GM18499 (cell line): ENCODE measurements at regions not wholly inside any gene's neighbourhood (a gene's known extent, or its start where the extent isn't known, plus 50 kb on each side); places are given as distances from the start of the nearest gene placed in this dataset.
A peak's percentile ranks its signal among the peaks of the same experiment; 100 is the strongest.
"Not testable (repeated sequence)": the region's sequence is repeated elsewhere in the genome, so short reads cannot be mapped to it uniquely, and the experiment has no call there.

Experiments
- ATAC-seq: cut with Tn5 transposase; IDR thresholded peaks from one replicate; pipeline ENCODE4 v1.9.1; 2021; ENCODE audit warnings: moderate number of reproducible peaks; ENCODE audit not compliant: insufficient read depth, unreplicated experiment

DNA sequence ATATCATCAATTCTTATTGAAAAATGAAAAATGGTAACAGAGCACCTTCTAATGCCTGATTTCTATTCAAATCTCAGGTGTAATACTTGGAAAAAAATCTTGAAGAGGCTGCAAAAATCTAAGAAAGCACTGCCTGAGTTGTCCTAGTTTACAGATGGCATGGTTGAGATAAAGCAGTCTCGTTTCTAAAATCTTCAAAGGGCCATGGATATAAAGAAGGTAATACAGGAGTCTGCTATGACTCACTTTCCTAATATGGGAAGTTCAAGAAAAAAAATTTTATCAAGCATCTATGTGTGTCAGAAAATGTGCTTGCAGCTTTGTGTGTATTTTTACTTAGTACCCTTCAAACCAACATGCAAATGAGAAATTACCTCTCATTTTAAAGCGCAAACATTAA is 163.3 kb downstream of the DMAC1 start:
- no peak for ATAC-seq

DNA sequence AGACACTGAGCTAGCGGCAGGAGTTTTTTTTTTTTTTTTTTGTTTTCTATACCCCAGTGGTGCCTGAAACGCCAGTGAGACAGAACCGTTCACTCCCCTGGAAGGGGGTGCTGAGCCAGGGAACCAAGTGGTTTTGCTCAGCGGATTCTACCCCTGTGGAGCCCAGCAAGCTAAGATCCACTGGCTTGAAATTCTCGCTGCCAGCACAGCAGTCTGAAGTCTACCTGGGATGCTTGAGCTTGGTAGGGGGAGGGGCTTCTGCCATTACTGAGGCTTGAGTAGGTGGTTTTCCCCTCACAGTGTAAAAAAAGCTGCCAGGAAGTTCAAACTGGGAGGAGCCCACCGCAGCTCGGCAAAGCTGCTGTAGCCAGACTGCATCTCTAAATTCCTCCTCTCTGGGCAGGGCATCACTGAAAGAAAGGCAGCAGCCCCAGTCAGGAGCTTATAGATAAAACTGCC is 173.0 kb downstream of the DMAC1 start:
- not testable (repeated sequence) for ATAC-seq

DNA sequence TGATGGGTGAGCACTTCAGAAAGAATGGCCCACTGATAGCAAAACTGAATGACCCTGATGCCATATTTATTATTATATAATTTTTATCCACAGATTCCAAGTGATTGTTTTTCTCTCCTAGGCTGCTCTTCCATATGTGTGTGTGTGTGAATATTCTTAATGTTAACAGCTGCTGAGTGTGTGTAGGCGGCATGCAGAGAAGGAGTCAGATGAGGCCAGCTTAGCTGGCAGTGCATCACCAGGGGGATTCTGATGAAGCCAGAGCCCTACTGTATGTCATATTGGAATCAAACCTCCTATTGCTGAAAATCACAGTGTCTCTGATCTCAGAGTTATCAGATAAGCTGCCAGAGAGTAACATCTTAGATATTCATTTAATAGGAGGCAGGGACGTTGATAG is 177.1 kb downstream of the DMAC1 start:
- no peak for ATAC-seq

DNA sequence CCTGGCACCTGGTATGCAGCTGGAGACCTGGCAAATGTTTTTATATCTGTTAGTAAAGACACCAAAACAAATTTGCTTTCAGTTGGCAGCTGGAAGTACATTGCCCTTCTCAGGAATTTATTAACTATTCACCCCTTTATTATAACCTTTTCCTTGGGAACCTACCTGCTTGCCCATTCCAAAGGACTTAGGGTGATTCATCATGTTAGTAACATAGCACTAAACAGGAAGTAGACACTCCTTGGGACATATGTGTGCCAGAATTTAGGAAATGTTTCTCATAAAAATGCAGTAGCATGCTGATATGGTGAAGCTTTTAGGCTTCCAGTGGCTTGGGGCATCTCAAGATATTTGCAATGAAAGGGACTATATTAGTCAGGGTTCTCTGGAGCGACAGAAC is 184.2 kb downstream of the DMAC1 start:
- ATAC-seq: no peak

DNA sequence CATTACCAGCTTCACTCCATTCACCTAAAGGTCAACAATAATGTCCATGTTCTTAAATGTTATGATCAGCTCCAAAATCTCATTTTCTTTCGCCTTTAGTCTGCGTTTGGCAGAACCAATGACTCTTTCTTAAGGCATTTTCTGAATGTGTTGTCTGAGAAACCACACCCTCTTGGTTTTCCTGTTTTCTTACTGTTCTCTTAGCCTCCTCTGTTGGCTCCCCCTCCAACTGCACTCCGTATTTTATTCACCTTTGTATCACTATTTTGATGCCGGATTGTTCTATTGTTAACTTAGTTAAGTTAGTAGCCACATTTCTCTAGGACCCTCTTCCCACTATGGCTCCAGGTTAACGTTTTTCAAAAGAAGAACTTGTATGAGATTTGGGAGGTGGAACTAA is 185.6 kb downstream of the DMAC1 start:
- no peak for ATAC-seq

DNA sequence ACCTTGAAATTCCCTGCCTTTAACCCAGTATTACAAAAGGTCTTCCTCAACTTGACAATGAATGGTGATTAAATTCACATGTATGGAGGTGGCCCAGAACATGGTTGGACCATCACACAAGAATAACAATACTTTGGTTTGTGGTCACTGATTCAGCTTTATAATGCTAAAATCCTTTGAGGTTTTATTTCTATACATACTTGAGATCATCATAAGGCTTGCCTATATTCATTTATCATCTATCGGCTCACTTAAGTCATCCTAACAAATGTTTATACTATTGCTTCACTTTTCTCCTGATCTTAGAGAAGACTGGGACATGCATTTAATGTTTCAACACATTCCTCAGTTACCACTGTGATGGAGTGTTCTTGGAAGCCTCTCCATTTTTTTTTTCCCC is 191.3 kb downstream of the DMAC1 start:
- no peak for ATAC-seq

DNA sequence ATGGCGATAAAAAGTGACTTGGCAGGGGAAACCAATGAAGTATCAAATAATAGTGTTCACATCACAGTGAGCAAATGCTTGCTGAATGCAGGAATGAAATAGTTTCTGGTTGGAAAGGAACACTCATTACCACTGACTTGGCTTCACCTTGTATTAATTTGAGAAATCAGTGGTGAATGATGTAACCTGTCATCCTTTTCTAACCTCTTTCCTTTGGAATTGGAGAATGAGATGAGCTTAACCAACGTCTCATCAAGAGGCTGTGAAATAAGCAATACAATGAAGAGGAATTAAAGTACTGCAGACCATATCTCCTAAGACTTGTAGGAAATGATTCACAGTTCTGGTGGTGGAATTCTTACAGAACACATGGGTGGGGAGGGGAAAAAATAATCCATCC is 192.2 kb downstream of the DMAC1 start:
- no peak for ATAC-seq

DNA sequence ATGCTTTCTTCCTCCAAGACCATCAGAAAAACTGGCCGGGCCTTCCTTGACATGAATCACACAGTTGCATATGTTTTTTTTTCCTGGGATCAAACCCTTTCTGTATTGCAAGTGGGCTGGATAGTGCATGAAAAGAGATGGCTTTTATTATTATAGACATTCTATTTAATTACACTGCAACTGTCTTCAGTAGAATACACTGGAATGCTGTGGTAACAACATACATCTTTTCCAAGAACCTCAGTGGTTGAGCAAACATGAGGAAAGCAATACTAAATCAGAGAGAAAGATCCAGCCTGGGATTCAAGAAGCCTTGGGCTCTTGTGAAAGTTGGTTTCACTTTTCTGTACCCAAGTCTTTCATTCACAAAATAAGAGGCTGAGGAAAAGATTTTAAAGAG is 193.0 kb downstream of the DMAC1 start:
- ATAC-seq: no peak

DNA sequence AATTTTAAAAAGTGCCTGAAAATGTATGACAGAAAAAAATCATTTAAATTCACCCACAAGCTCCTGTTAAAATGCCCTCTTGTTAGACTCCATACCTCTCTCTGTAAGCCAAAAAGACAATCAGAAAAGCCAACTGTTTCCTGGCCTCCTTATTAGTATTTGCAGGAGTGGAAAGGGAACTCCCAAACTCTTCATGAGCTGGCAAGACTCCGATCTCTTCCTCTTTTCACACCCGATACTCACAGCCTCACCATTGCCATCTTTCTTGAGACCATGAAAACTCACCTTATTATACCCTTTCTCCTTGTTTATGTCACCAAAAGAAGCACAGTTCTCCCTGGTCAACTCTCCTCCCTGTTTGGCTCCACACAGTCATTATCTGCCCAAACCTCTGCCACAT is 197.8 kb downstream of the DMAC1 start:
- no peak for ATAC-seq

DNA sequence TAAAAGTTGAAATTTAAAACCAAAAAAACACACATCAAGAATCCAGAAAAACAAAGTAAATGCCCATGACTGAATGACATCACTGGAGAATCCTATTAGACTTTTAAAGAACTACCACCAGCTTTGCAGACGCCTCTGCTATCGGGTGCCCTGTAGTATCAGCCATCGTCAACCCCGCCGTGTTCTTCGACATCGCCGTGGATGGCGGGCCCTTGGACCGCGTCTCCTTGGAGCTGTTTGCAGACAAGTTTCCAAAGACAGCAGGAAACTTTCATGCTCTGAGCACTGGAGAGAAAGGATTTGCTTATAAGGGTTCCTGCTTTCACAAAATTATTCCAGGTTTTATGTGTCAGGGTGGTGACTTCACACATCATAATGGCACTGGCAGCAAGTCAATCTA is 201.9 kb downstream of the DMAC1 start:
- ATAC-seq: no peak

DNA sequence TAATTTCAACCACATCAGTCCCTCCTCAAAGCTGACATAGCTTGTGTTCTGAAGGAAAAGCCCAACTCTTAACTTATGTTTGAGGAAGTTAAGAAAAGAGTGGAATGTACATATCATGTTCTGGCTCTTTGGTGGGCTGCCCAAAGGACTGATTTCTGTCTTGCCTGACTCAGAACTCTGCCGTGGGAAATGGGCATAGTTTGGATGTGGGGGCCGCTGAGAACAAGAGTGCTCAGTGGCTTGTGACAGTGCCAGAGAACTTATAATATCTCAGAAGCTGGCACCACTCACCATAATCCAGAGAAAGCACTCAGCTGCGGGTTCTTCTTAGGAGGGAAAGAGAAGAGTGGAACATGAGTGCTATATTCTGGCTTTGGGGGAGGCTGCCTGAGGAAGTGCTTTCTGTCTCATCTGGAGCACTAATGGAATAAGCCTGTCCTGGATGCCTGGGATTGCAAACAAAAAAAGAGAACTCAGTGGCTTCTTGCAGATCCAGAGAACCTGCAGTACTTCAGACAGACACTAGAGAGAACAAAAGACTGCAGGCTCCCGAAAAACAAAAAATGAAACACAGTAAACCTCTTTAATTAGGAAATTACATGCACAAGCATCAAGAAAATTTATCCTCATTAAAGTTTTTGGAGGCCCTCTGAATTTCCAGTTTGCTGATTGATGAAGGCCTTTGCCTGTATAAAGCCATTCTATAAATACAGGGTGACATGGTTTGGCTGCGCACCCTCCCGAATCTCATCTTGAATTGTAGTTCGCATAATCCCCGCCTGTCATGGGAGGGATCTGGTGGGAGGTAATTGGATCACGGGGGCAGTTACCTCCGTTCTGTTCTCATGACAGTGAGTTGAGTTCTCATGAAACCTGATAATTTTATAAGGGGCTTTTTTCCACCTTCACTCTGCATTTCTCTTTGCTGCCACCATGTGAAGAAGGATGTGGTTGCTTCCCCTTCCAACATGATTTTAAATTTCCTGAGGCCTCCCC is 207.0 kb downstream of the DMAC1 start:
- no peak for ATAC-seq

DNA sequence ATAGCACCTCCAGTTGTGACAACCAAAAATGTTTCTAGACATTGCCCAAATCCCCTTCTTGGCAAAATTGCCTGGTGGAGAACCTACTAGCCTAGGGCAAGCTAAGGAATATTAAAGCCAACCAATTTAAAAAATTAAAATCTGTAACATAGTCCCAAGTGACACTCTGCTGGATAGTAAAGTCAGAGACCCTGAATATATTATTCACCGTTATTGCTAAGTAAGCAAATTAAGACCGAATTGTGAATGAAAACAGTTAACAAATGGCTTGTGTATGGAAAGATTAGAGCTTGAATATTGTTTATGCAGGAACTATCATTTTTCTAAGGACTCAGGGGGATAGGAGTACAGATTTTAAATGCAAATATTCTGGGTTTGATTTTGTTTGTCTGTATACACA is 208.1 kb downstream of the DMAC1 start:
- no peak for ATAC-seq

DNA sequence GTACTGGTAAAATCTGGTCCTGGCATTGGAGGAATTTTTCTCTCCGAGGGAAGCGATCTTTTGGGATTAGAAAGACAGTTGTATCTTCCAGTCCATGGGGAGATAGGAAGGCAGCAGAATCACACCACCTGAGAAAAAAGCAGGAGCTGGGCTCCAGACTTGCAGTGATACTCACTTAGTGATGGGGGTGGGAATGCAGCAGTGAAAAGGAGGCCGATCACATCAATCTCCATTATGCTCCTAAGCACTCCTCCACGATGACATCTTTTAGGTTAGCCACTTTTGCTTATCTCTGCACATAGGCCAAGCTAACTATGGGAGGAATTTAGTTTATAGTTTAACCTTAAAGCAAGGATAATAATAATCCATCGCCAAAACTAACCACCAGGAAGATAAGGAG is 219.0 kb downstream of the DMAC1 start:
- no peak for ATAC-seq

DNA sequence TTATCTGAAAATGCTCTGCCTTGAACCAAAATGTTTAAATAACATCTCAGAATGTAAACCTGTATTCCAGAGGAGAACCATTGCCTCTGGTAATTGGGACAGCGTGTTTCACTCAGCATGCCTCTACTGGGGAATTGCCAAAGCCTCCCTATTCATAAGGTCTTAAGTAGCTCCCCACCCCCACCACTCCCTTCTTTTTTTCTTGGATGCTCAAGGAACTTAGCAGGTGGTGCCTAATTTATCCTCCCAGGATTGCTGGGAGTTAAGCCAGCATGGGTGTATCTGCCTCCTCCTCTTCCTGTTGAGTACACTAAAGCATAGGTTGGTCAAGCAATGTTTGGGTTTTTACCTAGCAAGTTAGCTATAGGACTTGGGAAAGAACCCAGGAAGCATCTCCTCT is 220.2 kb downstream of the DMAC1 start:
- ATAC-seq: no peak

DNA sequence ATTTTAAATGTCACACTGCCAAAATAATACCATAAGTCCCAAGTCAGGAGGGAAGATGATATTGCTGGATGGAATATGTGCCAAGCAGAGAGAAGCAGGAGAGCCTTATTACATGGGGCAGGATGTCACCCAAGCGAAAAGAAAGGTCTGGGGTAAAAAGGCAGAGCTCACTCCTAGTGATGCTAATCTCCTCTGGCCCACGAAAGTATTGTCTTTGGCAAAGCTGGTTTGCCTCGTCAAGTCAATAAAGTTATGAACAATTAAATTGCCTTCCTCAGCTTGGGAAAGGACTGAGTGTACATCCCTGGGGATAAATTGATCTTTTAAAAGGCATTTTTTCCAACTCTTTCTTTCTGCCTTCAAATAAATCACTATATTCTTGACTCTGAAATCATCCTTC is 220.6 kb downstream of the DMAC1 start:
- ATAC-seq: no peak

DNA sequence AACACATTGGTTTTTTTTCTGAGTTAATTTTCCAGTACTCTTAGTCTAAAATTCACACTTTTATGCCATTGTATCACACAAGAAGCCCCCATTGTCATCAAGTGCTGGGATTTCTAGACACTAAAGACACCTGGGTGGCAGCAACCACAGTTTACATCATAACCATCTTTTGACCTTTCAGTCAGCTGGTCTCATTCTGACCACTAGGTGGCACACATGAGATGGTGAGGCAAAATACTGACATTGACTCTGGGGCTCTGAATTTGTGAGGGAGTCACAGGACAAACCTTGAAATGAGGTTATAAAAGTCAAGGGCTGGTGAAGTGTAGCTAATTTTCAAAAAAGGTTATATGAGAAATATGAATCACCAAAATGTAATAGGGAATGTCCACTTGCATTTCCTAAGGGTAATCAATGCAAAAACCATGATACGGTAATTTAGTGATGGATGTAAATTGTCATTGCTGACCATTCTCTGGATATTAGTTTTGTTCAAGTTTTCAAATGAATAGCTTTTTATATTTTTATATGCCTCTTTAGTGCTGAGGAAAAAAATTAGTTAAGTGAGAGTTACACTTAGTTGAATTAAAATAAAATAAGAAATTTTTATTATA is 229.4 kb downstream of the DMAC1 start:
- peak; percentile 82 for ATAC-seq

DNA sequence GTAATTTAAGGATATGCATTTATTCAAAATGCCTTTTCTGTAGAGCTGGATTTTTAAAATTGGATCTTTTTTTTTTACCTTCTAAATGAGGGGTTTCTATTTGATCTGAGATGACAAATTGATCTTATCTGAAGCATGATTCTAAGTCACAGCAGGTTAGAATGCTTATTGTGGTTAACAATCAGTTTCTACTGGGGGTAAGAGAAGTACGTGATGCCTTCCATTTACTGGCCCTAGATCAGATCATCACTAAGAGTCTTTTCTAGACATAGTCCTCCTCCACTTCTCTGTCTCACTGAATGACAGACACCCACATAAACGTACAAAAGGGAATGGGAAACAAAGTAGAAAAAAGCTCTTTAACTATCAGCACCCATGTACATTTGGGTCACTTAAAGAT is 231.9 kb downstream of the DMAC1 start:
- no peak for ATAC-seq

DNA sequence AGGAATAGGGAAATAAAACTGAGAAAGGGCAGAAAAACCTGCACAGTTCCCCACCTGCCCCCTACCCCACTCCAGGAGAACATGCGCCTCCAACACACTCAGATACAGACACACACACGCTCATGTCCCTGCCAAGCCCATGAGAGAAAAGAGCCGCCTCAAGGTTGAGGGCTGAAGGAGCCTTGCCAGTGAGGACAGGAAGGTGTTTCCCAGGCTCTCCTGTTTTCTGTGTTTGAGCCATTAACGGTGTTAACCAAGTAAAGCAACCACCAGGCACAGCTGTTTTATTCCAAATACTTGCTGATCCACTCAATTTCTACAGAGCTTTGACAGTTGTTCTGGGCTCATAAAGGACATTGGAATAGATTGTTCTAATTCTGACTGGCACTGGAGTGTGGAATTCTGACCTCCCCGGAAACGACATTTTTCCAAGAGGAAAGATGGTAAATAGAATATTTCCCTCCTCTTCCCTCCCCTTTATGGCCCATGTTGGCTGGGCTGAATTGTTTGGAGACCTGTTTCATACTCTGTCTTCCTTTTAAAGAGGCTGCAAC is 238.0 kb downstream of the DMAC1 start:
- no peak for ATAC-seq

DNA sequence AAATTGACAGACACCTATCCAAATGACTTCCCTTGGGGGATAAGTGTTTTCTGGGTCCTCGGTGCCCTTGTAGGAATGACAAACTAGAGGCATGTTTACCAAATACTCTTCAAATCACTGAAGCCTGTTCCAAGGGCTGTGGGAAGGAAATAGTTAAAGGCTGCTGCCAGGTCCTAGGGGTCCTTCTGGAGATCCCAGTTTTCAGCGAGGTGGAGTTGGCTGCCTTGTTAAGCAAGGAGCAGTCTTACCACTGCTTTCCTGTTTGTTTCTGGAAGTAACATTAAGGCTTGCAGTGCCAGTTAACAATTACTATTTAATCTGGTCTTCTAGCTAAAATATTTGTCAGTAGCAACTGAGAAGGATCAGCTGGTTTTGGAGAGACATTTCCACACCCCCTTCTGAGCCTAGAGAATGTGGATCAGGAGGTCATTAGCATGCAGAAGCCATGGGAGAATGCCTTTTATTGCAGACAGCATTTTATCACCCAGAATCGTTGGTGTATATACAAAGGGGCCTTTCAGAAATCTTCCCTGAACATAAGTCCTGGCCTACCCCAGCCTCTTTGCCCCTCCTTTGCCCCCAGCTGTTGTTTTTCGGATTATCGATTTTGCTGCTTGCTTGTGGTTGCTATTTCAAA is 238.8 kb downstream of the DMAC1 start:
- ATAC-seq: no peak

DNA sequence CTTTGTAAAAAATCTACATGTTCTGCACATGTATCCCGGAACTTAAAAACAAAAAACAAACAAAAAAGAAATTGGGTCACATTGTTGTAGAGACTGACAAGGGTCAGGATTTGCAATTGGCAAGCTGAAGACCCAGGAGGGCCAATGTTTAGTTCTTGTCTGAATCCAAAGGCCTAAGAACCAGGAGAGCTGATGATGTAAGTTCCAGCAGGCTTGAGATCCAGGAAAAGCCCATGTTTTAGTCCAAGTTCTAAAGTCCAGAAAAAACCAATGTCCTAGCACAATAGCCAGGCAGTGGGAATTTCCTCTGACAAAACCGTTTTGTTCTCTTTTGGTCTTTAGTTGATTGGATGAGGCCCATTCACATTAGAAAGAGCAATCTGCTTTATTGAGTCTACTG is 244.9 kb downstream of the DMAC1 start:
- ATAC-seq: no peak

DNA sequence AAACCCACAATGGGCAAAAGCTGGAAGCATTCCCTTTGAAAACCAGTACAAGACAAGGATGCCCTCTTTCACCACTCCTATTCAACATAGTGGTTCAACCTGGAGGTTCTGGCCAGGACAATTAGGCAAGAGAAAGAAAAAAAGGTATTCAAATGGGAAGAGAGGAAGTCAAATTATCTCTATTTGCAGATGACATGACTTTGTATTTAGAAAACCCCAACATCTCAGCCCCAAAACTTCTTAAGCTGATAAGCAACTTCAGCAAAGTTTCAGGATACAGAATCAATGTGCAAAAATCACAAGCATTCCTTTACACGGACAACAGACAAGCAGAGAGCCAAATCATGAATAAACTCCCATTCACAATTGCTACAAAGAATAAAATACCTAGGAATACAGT is 246.9 kb downstream of the DMAC1 start:
- ATAC-seq: not testable (repeated sequence)
